ENCODE measurements at regions not wholly inside any gene's neighbourhood (a gene's known extent, or its start where the extent isn't known, plus 50 kb on each side); places are given as distances from the start of the nearest gene placed in this dataset.

GRCh38 chr12:19688532-19688931 lies 249.2 kb downstream of the AEBP2 start:
- in situ Hi-C loops (cut with MboI; ENCODE audit: low sequenced_read_pairs, unreplicated experiment), result no loop called here
- no peak for TF ChIP-seq CTCF (IDR thresholded peaks at IDR 0.05; ENCODE audit: borderline replicate concordance, control extremely low read depth, extremely low read depth, insufficient read depth, missing control alignments)
- no peak for DNase-seq (ENCODE audit: low spot score)

DNA sequence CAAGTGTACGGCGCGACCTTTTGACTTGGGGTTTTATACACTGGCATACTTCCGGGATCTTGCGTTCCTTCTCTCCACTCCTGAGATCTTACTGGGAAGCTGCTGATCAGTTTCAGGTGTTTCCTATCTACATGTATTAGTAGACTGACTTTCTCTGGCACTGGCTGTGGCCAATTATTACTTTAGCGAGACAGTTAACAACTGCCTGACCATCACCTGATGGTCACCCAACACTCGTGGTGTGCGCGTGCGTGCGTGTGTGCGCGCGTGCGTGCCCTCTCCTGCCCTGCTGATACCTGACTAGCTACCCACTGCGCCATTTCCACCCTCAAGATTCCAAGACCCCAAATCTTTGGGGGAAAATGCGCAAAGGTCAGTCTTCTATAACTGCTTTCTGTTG lies 249.9 kb downstream of the AEBP2 start:
- no peak for DNase-seq (ENCODE audit: low spot score)
- no peak for TF ChIP-seq CTCF (IDR thresholded peaks at IDR 0.05; ENCODE audit: borderline replicate concordance, control extremely low read depth, extremely low read depth, insufficient read depth, missing control alignments)
- in situ Hi-C loops (cut with MboI; ENCODE audit: low sequenced_read_pairs, unreplicated experiment), result no loop called here

- TF ChIP-seq CTCF (IDR thresholded peaks at IDR 0.05; ENCODE audit: borderline replicate concordance, control extremely low read depth, extremely low read depth, insufficient read depth, missing control alignments), result no peak
- in situ Hi-C loops (cut with MboI; ENCODE audit: low sequenced_read_pairs, unreplicated experiment), result no loop called here
- DNase-seq (ENCODE audit: low spot score), result no peak
Measured at GRCh38 chr12:19689801-19690472, 250.6 kb downstream of the AEBP2 start.

- TF ChIP-seq CTCF (IDR thresholded peaks at IDR 0.05; ENCODE audit: borderline replicate concordance, control extremely low read depth, extremely low read depth, insufficient read depth, missing control alignments), result no peak
- DNase-seq (ENCODE audit: low spot score), result no peak
- in situ Hi-C loops (cut with MboI; ENCODE audit: low sequenced_read_pairs, unreplicated experiment), result no loop called here
Measured at GRCh38 chr12:19692091-19692490, 252.8 kb downstream of the AEBP2 start.

- in situ Hi-C loops (cut with MboI; ENCODE audit: low sequenced_read_pairs, unreplicated experiment), result no loop called here
- no peak for TF ChIP-seq CTCF (IDR thresholded peaks at IDR 0.05; ENCODE audit: borderline replicate concordance, control extremely low read depth, extremely low read depth, insufficient read depth, missing control alignments)
- no peak for DNase-seq (ENCODE audit: low spot score)
Measured at GRCh38 chr12:19692566-19692965, 253.3 kb downstream of the AEBP2 start.

GRCh38 chr12:19694627-19695026 lies 255.3 kb downstream of the AEBP2 start:
- no peak for TF ChIP-seq CTCF (IDR thresholded peaks at IDR 0.05; ENCODE audit: borderline replicate concordance, control extremely low read depth, extremely low read depth, insufficient read depth, missing control alignments)
- no peak for DNase-seq (ENCODE audit: low spot score)
- in situ Hi-C loops (cut with MboI; ENCODE audit: low sequenced_read_pairs, unreplicated experiment), result no loop called here
